ENCODE measurements at regions not wholly inside any gene's neighbourhood (a gene's known extent, or its start where the extent isn't known, plus 50 kb on each side); places are given as distances from the start of the nearest gene placed in this dataset.

GRCh38 chr5:127216143-127216542, 74.5 kb upstream of the MEGF10 start:
- TF ChIP-seq CTCF (IDR thresholded peaks at IDR 0.05; ENCODE audit: low read depth, low read length) (no peak), EZH2phosphoT487 (IDR thresholded peaks at IDR 0.05; ENCODE audit: low read depth) (no peak)

All from OCI-LY3 (cell line).